ENCODE measurements at regions not wholly inside any gene's neighbourhood (a gene's known extent, or its start where the extent isn't known, plus 50 kb on each side); places are given as distances from the start of the nearest gene placed in this dataset.
A peak's percentile ranks its signal among the peaks of the same experiment; 100 is the strongest.

DNA sequence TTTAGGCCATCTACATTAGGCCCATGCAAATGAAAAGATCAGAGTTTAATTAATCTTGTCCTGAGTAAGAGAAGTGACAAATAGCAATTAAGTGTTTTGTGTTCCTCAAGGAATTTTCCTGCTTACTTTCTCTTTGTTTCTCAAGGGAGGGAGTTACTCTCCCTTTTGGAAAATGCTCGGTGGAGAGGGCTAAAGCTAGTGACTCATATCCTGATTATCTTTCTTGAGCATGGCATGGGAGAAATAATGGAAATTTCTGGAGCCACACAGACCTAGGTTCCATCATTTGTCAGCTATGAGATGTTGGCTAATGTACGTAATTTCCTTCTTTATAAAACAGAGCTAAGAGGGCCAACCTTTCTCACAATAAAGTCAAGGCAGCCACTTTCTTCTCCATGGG is 177.1 kb downstream of the ETAA1 start:
- TF ChIP-seq, protein P1, sequence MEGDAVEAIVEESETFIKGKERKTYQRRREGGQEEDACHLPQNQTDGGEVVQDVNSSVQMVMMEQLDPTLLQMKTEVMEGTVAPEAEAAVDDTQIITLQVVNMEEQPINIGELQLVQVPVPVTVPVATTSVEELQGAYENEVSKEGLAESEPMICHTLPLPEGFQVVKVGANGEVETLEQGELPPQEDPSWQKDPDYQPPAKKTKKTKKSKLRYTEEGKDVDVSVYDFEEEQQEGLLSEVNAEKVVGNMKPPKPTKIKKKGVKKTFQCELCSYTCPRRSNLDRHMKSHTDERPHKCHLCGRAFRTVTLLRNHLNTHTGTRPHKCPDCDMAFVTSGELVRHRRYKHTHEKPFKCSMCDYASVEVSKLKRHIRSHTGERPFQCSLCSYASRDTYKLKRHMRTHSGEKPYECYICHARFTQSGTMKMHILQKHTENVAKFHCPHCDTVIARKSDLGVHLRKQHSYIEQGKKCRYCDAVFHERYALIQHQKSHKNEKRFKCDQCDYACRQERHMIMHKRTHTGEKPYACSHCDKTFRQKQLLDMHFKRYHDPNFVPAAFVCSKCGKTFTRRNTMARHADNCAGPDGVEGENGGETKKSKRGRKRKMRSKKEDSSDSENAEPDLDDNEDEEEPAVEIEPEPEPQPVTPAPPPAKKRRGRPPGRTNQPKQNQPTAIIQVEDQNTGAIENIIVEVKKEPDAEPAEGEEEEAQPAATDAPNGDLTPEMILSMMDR (IDR thresholded peaks at IDR 0.05; ENCODE audit: low read depth, low read length, missing control alignments), result no peak
- H3K4me3 ChIP-seq (replicated peaks; ENCODE audit: low read depth, low read length), result no peak overlapping the region
- DNase-seq (ENCODE audit: extremely low read depth, low read depth), result no peak

DNA sequence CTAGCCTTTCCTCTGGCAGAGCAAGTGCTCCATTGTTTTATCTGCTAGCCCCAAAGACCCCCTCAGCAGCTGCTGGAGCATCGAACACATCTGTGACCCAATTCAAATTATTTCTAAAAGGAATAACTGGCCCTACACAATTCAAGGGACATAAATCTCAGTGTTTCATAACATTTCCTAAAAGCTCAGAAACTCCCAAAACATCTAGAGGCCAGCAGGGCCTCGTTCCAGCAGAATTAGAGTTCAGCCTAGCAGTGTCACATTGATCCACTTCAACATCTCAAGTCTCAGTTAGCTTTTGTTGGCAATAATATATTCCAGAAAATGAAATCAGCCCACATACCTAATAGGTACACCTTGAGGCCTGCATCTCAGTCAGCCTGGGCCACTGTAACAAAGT is 179.1 kb downstream of the ETAA1 start:
- DNase-seq (ENCODE audit: extremely low read depth, low read depth), result no peak
- TF ChIP-seq, protein P1 (IDR thresholded peaks at IDR 0.05; ENCODE audit: low read depth, low read length, missing control alignments), result no peak
- H3K4me3 ChIP-seq (replicated peaks; ENCODE audit: low read depth, low read length), result no peak overlapping the region

DNA sequence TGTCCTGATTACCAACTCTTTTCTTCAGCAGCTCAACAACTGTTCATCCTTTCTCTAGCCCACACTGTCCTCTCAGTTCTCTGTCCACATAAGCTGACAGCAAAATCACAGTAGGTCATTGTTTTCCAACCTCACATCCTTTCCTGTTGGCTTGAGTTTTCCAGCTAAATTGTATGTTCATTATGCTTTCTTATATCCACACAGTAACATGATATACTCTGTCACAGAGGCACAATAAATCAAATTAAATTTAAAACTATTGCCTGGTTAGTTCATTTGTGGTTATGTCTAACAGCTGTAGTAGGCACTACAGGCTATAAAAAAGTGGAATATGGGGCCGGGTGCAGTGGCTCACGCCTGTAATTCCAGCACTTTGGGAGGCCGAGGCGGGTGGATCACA is 179.9 kb downstream of the ETAA1 start:
- TF ChIP-seq, protein P1 (IDR thresholded peaks at IDR 0.05; ENCODE audit: low read depth, low read length, missing control alignments), result no peak
- DNase-seq (ENCODE audit: extremely low read depth, low read depth), result no peak
- H3K4me3 ChIP-seq (replicated peaks; ENCODE audit: low read depth, low read length), result no peak overlapping the region

DNA sequence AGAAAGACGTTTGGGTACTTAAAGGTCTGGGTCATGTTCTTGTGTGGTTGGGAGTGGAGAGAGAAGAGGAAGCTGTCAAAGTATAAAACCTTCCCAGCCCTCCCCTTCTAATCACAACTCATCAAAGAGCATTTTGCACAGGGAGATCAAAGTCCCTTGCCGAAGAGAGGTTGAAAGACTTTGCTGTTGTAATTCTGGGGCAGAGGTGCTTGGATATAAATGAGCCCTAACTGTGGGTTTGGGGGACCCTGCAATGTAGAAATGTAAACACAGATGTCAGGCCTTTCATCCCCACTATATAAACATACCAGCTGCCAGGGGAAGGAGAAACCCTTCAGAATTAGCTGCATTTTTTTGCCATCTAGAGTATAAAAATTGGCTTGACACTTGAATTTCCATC is 182.1 kb downstream of the ETAA1 start:
- no peak for DNase-seq (ENCODE audit: extremely low read depth, low read depth)
- TF ChIP-seq, protein P1 (IDR thresholded peaks at IDR 0.05; ENCODE audit: low read depth, low read length, missing control alignments), result no peak
- no peak overlapping the region for H3K4me3 ChIP-seq (replicated peaks; ENCODE audit: low read depth, low read length)

DNA sequence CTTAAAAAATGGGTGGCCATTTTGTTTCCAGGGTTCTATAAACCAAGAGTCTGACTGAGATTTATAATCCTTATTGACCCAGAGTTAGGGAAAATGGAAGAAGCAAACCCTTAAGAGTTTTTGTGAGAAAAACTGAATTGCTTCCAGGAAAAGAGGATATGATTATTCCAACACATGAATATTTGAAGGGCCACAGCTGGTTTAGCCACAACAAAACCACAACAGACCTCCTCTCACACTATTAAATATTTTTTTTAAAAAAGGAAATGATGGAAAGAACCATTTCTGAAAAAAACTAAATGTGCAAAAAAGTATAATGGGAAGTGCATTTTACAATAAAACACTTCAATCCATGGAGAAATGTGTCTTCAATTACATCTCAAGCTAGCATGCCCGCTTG is 182.7 kb downstream of the ETAA1 start:
- no peak overlapping the region for H3K4me3 ChIP-seq (replicated peaks; ENCODE audit: low read depth, low read length)
- TF ChIP-seq, protein P1 (IDR thresholded peaks at IDR 0.05; ENCODE audit: low read depth, low read length, missing control alignments), result no peak
- no peak for DNase-seq (ENCODE audit: extremely low read depth, low read depth)

DNA sequence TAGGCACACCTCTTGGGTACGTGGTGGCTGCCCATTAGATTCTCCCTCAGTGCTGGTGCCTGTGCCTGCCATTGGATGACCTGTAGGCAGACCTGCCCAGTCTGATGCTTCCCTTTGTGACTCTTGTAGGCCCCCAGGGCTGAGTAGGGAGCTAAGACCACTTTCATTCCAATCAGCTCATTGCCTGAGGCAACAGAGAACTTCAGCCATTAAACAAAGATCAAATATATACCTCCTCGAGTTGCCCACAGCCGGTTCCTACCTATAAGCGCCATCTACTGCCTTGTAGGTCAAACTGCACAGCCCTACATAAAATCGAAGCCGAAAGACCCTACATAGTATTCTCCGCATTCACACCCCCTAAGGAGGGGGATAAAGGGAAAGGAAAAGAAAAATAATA is 184.6 kb downstream of the ETAA1 start:
- no peak overlapping the region for H3K4me3 ChIP-seq (replicated peaks; ENCODE audit: low read depth, low read length)
- TF ChIP-seq, protein P1 (IDR thresholded peaks at IDR 0.05; ENCODE audit: low read depth, low read length, missing control alignments), result peak; percentile 18
- DNase-seq (ENCODE audit: extremely low read depth, low read depth), result no peak

DNA sequence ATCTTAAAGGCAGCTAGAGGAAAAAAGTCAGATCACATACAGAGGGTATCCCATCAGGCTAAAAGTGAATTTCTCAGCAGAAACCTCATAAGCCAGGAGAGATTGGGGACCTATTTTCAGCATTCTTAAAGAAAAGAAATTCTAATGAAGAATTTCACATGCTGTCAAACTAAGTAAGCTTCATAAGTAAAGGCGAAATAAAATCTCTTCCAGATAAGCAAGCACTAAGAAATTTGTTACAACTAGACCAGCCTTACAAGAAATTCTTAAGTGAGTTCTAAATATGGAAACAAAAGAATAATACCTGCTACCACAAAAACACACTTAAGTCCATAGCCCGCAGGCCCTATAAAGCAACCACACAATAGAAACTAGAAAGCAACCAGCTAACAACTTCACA is 186.1 kb downstream of the ETAA1 start:
- TF ChIP-seq, protein P1 (IDR thresholded peaks at IDR 0.05; ENCODE audit: low read depth, low read length, missing control alignments), result no peak
- no peak overlapping the region for H3K4me3 ChIP-seq (replicated peaks; ENCODE audit: low read depth, low read length)
- no peak for DNase-seq (ENCODE audit: extremely low read depth, low read depth)

Data from HFF-Myc (cell line).